IMR-90 (cell line): ENCODE measurements at regions not wholly inside any gene's neighbourhood (a gene's known extent, or its start where the extent isn't known, plus 50 kb on each side); places are given as distances from the start of the nearest gene placed in this dataset.
"Not testable (repeated sequence)": the region's sequence is repeated elsewhere in the genome, so short reads cannot be mapped to it uniquely, and the experiment has no call there.

Source experiments
- ATAC-seq: fragments of 200-7000 bp; cut with Tn5 transposase; 2 replicates; pipeline ENCODE4 v1.9.1; 2020; ENCODE audit warnings: low read depth, mild to moderate bottlenecking, moderate library complexity
- BruUV-seq: library from RNA; stranded (reverse); fragments of 400-500 nt; replicated peaks from 2 replicates; lab custom pipeline; 2021; lab: Mats Ljungman, UMichigan
- CTCF ChIA-PET: fragments of 300-600 bp; formaldehyde crosslinking; extraction: SDS; loops from one replicate; lab custom pipeline; 2021; ENCODE audit warnings: antibody characterized with exemption; lab: Yijun Ruan, JAX
- POLR2A ChIA-PET: fragments of 300-600 bp; sonication (Branson Sonifier 250); formaldehyde crosslinking; loops from one replicate; lab custom pipeline; 2022; ENCODE audit warnings: antibody characterized with exemption; ENCODE audit not compliant: unreplicated experiment; lab: Charles Lee
- DNase-seq: peaks from one replicate; pipeline ENCODE4 v3.0.0; 2013
- H2AFZ ChIP-seq: replicated peaks from 2 replicates; pipeline ENCODE3; 2013; ENCODE audit warnings: low read length, mild to moderate bottlenecking; ENCODE audit not compliant: poor library complexity
- H2AK5ac ChIP-seq: 2 replicates; pipeline ENCODE4 v1.6.1; 2013; ENCODE audit warnings: low read depth, low read length, inconsistent platforms
- H2AK9ac ChIP-seq: replicated peaks from 2 replicates; pipeline ENCODE3; 2013; ENCODE audit warnings: mild to moderate bottlenecking, low read depth, low read length, moderate library complexity; ENCODE audit not compliant: poor library complexity
- H2BK120ac ChIP-seq: 2 replicates; pipeline ENCODE4 v1.6.1; 2013; ENCODE audit warnings: low read depth, low read length, inconsistent platforms
- H2BK15ac ChIP-seq: 3 replicates; pipeline ENCODE4 v1.6.1; 2013; ENCODE audit warnings: low read depth, low read length, inconsistent platforms
- H2BK20ac ChIP-seq: 2 replicates; pipeline ENCODE4 v1.6.1; 2013; ENCODE audit warnings: low read depth, mild to moderate bottlenecking, inconsistent platforms, low read length, moderate library complexity
- H2BK5ac ChIP-seq: 2 replicates; pipeline ENCODE4 v1.6.1; 2013; ENCODE audit warnings: mild to moderate bottlenecking, low read depth, low read length, inconsistent platforms; ENCODE audit not compliant: poor library complexity, severe bottlenecking
- H3K14ac ChIP-seq: replicated peaks from 2 replicates; pipeline ENCODE4 v1.6.1; 2013; ENCODE audit warnings: low read depth, low read length, inconsistent platforms
- H3K18ac ChIP-seq: 2 replicates; pipeline ENCODE4 v1.6.1; 2013; ENCODE audit warnings: low read depth, low read length, control low read depth
- H3K23ac ChIP-seq: 2 replicates; pipeline ENCODE4 v1.6.1; 2013; ENCODE audit warnings: low read depth, low read length, inconsistent platforms
- H3K27ac ChIP-seq: 2 replicates; pipeline ENCODE4 v1.5.1; 2013; ENCODE audit warnings: mild to moderate bottlenecking, control low read depth, low read length; ENCODE audit not compliant: insufficient read depth
- H3K27me3 ChIP-seq: 2 replicates; pipeline ENCODE4 v1.6.1; 2013; ENCODE audit warnings: low read length; ENCODE audit not compliant: control insufficient read depth, insufficient read depth
- H3K36me3 ChIP-seq: 2 replicates; pipeline ENCODE4 v1.6.1; 2013; ENCODE audit warnings: low read length, mixed read lengths; ENCODE audit not compliant: control insufficient read depth, insufficient read depth
- H3K4ac ChIP-seq: 2 replicates; pipeline ENCODE4 v1.6.1; 2013; ENCODE audit warnings: low read depth, low read length, inconsistent platforms
- H3K4me1 ChIP-seq: 2 replicates; pipeline ENCODE4 v1.6.1; 2013; ENCODE audit warnings: low read length, mixed read lengths; ENCODE audit not compliant: control insufficient read depth, insufficient read depth
- H3K4me2 ChIP-seq: 2 replicates; pipeline ENCODE4 v1.6.1; 2013; ENCODE audit warnings: low read depth, mild to moderate bottlenecking, control low read depth, low read length, moderate library complexity
- H3K4me3 ChIP-seq: 2 replicates; pipeline ENCODE4 v1.5.1; 2013; ENCODE audit warnings: low read depth, mild to moderate bottlenecking, control low read depth, low read length, moderate library complexity; ENCODE audit not compliant: insufficient read depth
- H3K56ac ChIP-seq: 2 replicates; pipeline ENCODE4 v1.6.1; 2013; ENCODE audit warnings: low read length, inconsistent platforms; ENCODE audit not compliant: insufficient read depth; ENCODE audit errors: extremely low read depth
- H3K79me1 ChIP-seq, 2 experiments: 2 replicates each; pipeline ENCODE4 v1.6.1; 2013; ENCODE audit warnings: low read length in 2 of 2, inconsistent platforms in 1 of 2, low read depth in 1 of 2
- H3K9ac ChIP-seq: 2 replicates; pipeline ENCODE4 v1.6.1; 2013; ENCODE audit warnings: low read depth, low read length, control low read depth
- H3K9me1 ChIP-seq: 2 replicates; pipeline ENCODE4 v1.6.1; 2013; ENCODE audit warnings: low read length, inconsistent platforms; ENCODE audit not compliant: insufficient read depth
- H3K9me3 ChIP-seq: 2 replicates; pipeline ENCODE4 v1.6.1; 2013; ENCODE audit warnings: low read length; ENCODE audit not compliant: control insufficient read depth, insufficient read depth
- H4K20me1 ChIP-seq: 2 replicates; pipeline ENCODE4 v1.6.1; 2013; ENCODE audit warnings: low read length, inconsistent platforms; ENCODE audit not compliant: insufficient read depth
- H4K5ac ChIP-seq: 2 replicates; pipeline ENCODE4 v1.6.1; 2013; ENCODE audit warnings: mild to moderate bottlenecking, low read depth, low read length, control low read depth
- H4K8ac ChIP-seq, 2 experiments: 2 replicates each; pipeline ENCODE4 v1.6.1; 2013; ENCODE audit warnings: low read depth in 2 of 2, low read length in 2 of 2, control low read depth in 1 of 2, inconsistent platforms in 1 of 2
- H4K91ac ChIP-seq: 2 replicates; pipeline ENCODE4 v1.6.1; 2013; ENCODE audit warnings: low read depth, low read length, inconsistent platforms; ENCODE audit not compliant: insufficient read depth
- CEBPB ChIP-seq: IDR thresholded peaks from 2 replicates; pipeline ENCODE4 v1.6.1; 2012; ENCODE audit warnings: low read depth, low read length, improper control_type of control experiment
- FOS ChIP-seq: fragments of 150-350 bp; IDR thresholded peaks from 2 replicates; pipeline ENCODE4 v1.6.1; 2016; ENCODE audit warnings: low read depth, low read length
- MXI1 ChIP-seq: IDR thresholded peaks from 2 replicates; pipeline ENCODE4 v1.6.1; 2012; ENCODE audit warnings: low read depth, mild to moderate bottlenecking, low read length, moderate library complexity, borderline replicate concordance
- POLR2A ChIP-seq: IDR thresholded peaks from 2 replicates; pipeline ENCODE4 v1.6.1; 2012; ENCODE audit warnings: mild to moderate bottlenecking, low read depth, low read length
- RFX5 ChIP-seq: IDR thresholded peaks from 2 replicates; pipeline ENCODE4 v1.8.0; 2012; ENCODE audit warnings: low read depth, mild to moderate bottlenecking, low read length, moderate library complexity
- WGBS, 2 experiments: methylation state at CpG; one replicate each; pipeline versions ENCODE4 v1.1.5 to v1.1.7; 2013; ENCODE audit warnings: missing lambda C conversion rate in 2 of 2; ENCODE audit not compliant: insufficient read length in 1 of 2; ENCODE audit errors: extremely low coverage in 2 of 2; 5-methylcytosine and 5-hydroxymethylcytosine counted together
- dilution Hi-C: fragments of 300-500 bp; cut with HindIII; formaldehyde crosslinking; loops from one replicate; pipeline ENCODE4 v1.14.3; 2018; ENCODE audit warnings: low sequenced_read_pairs; ENCODE audit not compliant: unreplicated experiment
- in situ Hi-C: fragments of 300-500 bp; cut with MboI; formaldehyde crosslinking; loops from 3 replicates; pipeline ENCODE4 v1.14.3; 2019; ENCODE audit warnings: low sequenced_read_pairs, inconsistent platforms, mixed read lengths
- intact Hi-C: fragments of 100-400 bp; cut with micrococcal nuclease; formaldehyde crosslinking; loops from 2 replicates; pipeline ENCODE4 v1.10.0; 2022

- Histone ChIP-seq H2BK5ac (no peak overlapping the region), H2BK20ac (no peak overlapping the region), H3K27ac (no peak overlapping the region), H3K4me2 (no peak overlapping the region), H3K9me3 (no peaks in the 10 kb centered on the region), H3K36me3 (no peaks in the 10 kb centered on the region), H2AK9ac (no peak overlapping the region), H3K4me3 (no peak overlapping the region), H4K20me1 (no peaks in the 10 kb centered on the region), H2BK120ac (no peak overlapping the region), H3K79me1 (no peaks in the 10 kb centered on the region), H3K18ac (no peak overlapping the region), H2AK5ac (no peak overlapping the region), H3K56ac (no peak overlapping the region), H3K9ac (no peak overlapping the region), H3K27me3 (no peaks in the 10 kb centered on the region), H4K91ac (no peak overlapping the region), H4K5ac (no peak overlapping the region), H3K23ac (no peak overlapping the region), H4K8ac (no peak overlapping the region), H3K14ac (no peak overlapping the region), H2BK15ac (no peak overlapping the region), H3K4me1 (0 out of 2 replicates have a peak, but pooled peaks cover 1% of the 10 kb centered on the region), H2AFZ (no peak overlapping the region), H3K9me1 (no peaks in the 10 kb centered on the region), H3K4ac (no peak overlapping the region)
- ChIA-PET POLR2A (no interaction called here), CTCF (no interaction called here)
- intact Hi-C loops, result no loop called here
- WGBS, 2 experiments, result no CpG with 5 or more reads among the region's 4 CpGs
- DNase-seq, result no peak
- no peak for ATAC-seq
- dilution Hi-C loops, result no loop called here
- no peak for TF ChIP-seq MXI1
- no peak for TF ChIP-seq POLR2A
- TF ChIP-seq CEBPB, result no peak
- no peak for TF ChIP-seq RFX5
- no peak for TF ChIP-seq FOS
- in situ Hi-C loops, result no loop called here
- BruUV-seq, result no TSS peak
These were observed 593.2 kb downstream of the ZEB2 start for GRCh38 chr2:143926736-143927135.

DNA sequence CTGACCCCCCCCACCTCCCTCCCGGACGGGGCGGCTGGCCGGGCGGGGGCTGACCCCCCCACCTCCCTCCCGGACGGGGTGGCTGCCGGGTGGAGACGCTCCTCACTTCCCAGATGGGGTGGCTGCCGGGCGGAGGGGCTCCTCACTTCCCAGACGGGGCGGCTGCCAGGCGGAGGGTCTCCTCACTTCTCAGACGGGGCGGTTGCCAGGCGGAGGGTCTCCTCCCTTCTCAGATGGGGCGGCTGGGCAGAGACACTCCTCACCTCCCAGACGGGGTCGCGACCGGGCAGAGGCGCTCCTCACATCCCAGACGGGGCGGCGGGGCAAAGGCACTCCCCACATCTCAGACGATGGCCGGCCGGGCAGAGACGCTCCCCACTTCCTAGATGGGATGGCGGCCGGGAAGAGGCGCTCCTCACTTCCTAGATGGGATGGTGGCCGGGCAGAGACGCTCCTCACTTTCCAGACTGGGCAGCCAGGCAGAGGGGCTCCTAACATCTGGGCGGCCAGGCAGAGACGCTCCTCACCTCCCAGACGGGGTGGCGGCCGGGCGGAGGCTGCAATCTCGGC lies 597.6 kb downstream of the ZEB2 start:
- H4K20me1 ChIP-seq, H3K23ac ChIP-seq, in situ Hi-C loops, H2BK15ac ChIP-seq, dilution Hi-C loops, H3K9ac ChIP-seq, H3K4ac ChIP-seq, H2BK120ac ChIP-seq, H3K9me1 ChIP-seq, H3K14ac ChIP-seq, H2AK9ac ChIP-seq, H4K8ac ChIP-seq, H3K4me3 ChIP-seq, H3K27me3 ChIP-seq, POLR2A ChIA-PET, H2BK5ac ChIP-seq, ATAC-seq, H4K5ac ChIP-seq, CTCF ChIA-PET, H2AFZ ChIP-seq, intact Hi-C loops, H2BK20ac ChIP-seq, H3K79me1 ChIP-seq, H3K36me3 ChIP-seq, DNase-seq, H3K18ac ChIP-seq, H3K4me2 ChIP-seq, BruUV-seq, H3K27ac ChIP-seq, H3K4me1 ChIP-seq, H4K91ac ChIP-seq, H3K9me3 ChIP-seq, H3K56ac ChIP-seq, H2AK5ac ChIP-seq: not testable (repeated sequence)
- no CpG with 5 or more reads among the region's 42 CpGs for WGBS, 2 experiments
